ENCODE measurements at regions not wholly inside any gene's neighbourhood (a gene's known extent, or its start where the extent isn't known, plus 50 kb on each side); places are given as distances from the start of the nearest gene placed in this dataset.

DNA sequence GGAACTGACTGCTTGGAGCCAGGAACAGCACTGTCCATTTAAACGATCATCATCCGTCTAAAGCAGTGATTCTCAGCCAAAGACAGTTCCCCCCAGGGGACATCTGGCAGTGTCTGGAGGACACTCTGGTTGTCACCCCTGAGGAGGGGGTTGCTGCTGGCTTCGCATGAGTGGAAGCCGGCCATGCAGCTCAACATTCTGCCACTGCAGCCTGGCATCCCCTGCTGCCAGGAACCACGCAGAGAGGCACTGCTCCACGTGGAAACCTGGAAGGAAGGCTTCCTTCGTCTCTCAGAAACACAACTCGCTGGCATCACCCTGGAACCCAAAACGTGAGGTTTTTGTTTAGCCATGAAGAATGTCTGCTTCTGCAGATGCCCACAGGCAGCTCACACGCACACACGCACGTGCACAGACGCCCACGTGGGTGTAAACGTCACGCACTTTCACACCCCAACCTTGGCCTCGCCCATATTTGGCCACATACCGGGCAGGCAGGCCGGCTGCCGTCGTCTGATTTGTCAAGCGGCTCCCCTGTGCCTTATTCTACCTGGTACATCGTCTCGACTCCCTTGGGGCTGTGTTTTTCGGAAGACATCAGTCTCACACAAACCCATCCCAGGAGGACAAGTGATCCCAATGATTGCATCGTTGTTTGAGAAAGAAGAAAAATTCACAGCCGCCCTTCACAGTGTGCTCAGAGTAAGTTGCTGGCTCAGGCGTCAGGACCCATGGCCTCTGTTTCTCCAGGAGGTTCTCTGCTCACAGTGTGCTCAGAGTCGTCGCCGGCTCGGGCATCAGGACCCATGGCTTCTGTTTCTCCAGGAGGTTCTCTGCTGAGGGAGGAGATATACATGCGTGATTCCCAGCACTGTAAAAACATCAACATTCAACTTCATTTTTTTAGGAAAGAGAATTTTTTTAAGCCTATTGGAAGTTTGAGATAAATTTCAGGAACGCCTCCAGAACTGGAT is 127.2 kb upstream of the PPP2R2D start:
- no peaks in the 10 kb centered on the region for H3F3A ChIP-seq (ENCODE audit: insufficient read depth, low read length)
- no peaks in the 10 kb centered on the region for H3K9me2 ChIP-seq (replicated peaks; ENCODE audit: insufficient read depth, low read length)
- H3K9me3 ChIP-seq (replicated peaks; ENCODE audit: insufficient read depth, low read length): no peaks in the 10 kb centered on the region
- no peaks in the 10 kb centered on the region for H3K4me1 ChIP-seq (ENCODE audit: low read length)
- H3K9ac ChIP-seq (ENCODE audit: low read length): no peak overlapping the region
- no peak overlapping the region for H3K4me3 ChIP-seq (ENCODE audit: low read length)
- H3K27me3 ChIP-seq (replicated peaks; ENCODE audit: insufficient read depth, low read length): no peaks in the 10 kb centered on the region; the same call in none of the 2 replicates
- DNase-seq: no peak
- no peaks in the 10 kb centered on the region for H3K36me3 ChIP-seq (replicated peaks; ENCODE audit: insufficient read depth, low read length)
- H3K4me2 ChIP-seq (ENCODE audit: low read depth, low read length): no peak overlapping the region
- no peak overlapping the region for H2AFZ ChIP-seq (ENCODE audit: low read length)
- no peak for TF ChIP-seq EZH2phosphoT487 (IDR thresholded peaks at IDR 0.05; ENCODE audit: low read length)
- TF ChIP-seq EZH2 (optimal IDR thresholded peaks at IDR 0.05; ENCODE audit: low read depth, low read length): no peak
- TF ChIP-seq, protein P1, sequence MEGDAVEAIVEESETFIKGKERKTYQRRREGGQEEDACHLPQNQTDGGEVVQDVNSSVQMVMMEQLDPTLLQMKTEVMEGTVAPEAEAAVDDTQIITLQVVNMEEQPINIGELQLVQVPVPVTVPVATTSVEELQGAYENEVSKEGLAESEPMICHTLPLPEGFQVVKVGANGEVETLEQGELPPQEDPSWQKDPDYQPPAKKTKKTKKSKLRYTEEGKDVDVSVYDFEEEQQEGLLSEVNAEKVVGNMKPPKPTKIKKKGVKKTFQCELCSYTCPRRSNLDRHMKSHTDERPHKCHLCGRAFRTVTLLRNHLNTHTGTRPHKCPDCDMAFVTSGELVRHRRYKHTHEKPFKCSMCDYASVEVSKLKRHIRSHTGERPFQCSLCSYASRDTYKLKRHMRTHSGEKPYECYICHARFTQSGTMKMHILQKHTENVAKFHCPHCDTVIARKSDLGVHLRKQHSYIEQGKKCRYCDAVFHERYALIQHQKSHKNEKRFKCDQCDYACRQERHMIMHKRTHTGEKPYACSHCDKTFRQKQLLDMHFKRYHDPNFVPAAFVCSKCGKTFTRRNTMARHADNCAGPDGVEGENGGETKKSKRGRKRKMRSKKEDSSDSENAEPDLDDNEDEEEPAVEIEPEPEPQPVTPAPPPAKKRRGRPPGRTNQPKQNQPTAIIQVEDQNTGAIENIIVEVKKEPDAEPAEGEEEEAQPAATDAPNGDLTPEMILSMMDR (IDR thresholded peaks at IDR 0.05; ENCODE audit: low read length): no peak
- no peak overlapping the region for H3K27ac ChIP-seq (ENCODE audit: low read length)
- no peaks in the 10 kb centered on the region for H3K79me2 ChIP-seq (ENCODE audit: low read length)
- H4K20me1 ChIP-seq (ENCODE audit: insufficient read depth, low read length): no peaks in the 10 kb centered on the region

DNA sequence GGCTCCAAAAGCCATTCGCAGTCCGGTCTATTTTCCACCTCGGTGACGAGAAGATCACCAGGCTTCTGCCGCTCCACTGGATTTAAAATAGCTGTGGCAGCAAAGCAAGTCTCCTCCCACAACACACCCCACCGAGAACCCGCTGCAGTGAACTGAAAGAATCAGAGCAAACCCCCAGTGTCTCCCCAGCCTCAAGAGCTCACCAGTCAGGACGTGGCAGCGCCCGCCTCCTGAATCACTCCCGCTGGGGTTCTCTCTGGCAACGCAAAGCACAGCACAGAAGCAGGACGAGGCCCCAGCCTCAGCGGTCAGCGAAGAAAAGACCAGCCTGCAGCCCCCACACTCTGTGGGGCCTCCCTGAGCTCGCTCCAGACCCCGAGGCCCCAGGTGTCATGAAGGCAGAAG is 126.1 kb upstream of the PPP2R2D start:
- Histone ChIP-seq H3K4me1 (ENCODE audit: low read length) (no peaks in the 10 kb centered on the region), H3K27me3 (replicated peaks; ENCODE audit: insufficient read depth, low read length) (no peaks in the 10 kb centered on the region; the same call in none of the 2 replicates), H3K27ac (ENCODE audit: low read length) (no peak overlapping the region), H3K79me2 (ENCODE audit: low read length) (no peaks in the 10 kb centered on the region), H4K20me1 (ENCODE audit: insufficient read depth, low read length) (no peaks in the 10 kb centered on the region), H2AFZ (ENCODE audit: low read length) (no peak overlapping the region), H3F3A (ENCODE audit: insufficient read depth, low read length) (no peaks in the 10 kb centered on the region), H3K9me2 (replicated peaks; ENCODE audit: insufficient read depth, low read length) (no peaks in the 10 kb centered on the region), H3K4me2 (ENCODE audit: low read depth, low read length) (no peak overlapping the region), H3K4me3 (ENCODE audit: low read length) (no peak overlapping the region), H3K36me3 (replicated peaks; ENCODE audit: insufficient read depth, low read length) (no peaks in the 10 kb centered on the region), H3K9ac (ENCODE audit: low read length) (no peak overlapping the region), H3K9me3 (replicated peaks; ENCODE audit: insufficient read depth, low read length) (no peaks in the 10 kb centered on the region)
- TF ChIP-seq EZH2 (optimal IDR thresholded peaks at IDR 0.05; ENCODE audit: low read depth, low read length): no peak
- TF ChIP-seq, protein P1 (IDR thresholded peaks at IDR 0.05; ENCODE audit: low read length): no peak
- TF ChIP-seq EZH2phosphoT487 (IDR thresholded peaks at IDR 0.05; ENCODE audit: low read length): no peak
- DNase-seq: no peak

DNA sequence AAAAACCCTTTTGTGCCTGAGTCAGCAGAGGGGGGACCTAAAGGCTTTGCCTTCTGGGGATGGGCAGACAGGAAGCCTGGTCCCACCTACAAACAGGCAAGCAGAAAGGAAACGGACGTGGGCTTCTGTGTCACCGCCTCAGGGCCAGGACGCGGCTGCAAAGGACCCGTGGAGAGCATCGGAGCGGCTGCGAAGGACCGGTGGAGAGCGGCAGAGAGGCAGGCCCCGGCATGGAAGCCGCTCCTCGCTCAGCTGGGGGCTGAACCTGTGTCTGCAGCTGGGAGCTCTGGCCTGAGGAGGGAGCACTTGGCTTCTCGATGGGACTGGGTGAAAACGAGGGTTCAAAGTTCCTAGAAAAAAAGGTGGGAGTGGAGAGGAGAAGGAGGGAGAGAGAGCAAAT is 125.4 kb upstream of the PPP2R2D start:
- Histone ChIP-seq H3K9me3 (replicated peaks; ENCODE audit: insufficient read depth, low read length) (no peaks in the 10 kb centered on the region), H3K9ac (ENCODE audit: low read length) (no peak overlapping the region), H3K4me2 (ENCODE audit: low read depth, low read length) (no peak overlapping the region), H4K20me1 (ENCODE audit: insufficient read depth, low read length) (no peaks in the 10 kb centered on the region), H2AFZ (ENCODE audit: low read length) (no peak overlapping the region), H3K4me1 (ENCODE audit: low read length) (no peaks in the 10 kb centered on the region), H3K36me3 (replicated peaks; ENCODE audit: insufficient read depth, low read length) (no peaks in the 10 kb centered on the region), H3K4me3 (ENCODE audit: low read length) (no peak overlapping the region), H3K27ac (ENCODE audit: low read length) (no peak overlapping the region), H3K9me2 (replicated peaks; ENCODE audit: insufficient read depth, low read length) (no peaks in the 10 kb centered on the region), H3K79me2 (ENCODE audit: low read length) (no peaks in the 10 kb centered on the region), H3F3A (ENCODE audit: insufficient read depth, low read length) (no peaks in the 10 kb centered on the region), H3K27me3 (replicated peaks; ENCODE audit: insufficient read depth, low read length) (no peaks in the 10 kb centered on the region; the same call in 1 of the 2 replicates)
- TF ChIP-seq, protein P1 (IDR thresholded peaks at IDR 0.05; ENCODE audit: low read length): no peak
- TF ChIP-seq EZH2phosphoT487 (IDR thresholded peaks at IDR 0.05; ENCODE audit: low read length) (no peak), EZH2 (optimal IDR thresholded peaks at IDR 0.05; ENCODE audit: low read depth, low read length) (no peak)
- no peak for DNase-seq

All from MM.1S (cell line).